Naive thymus-derived CD4-positive, alpha-beta T cell (primary cell): ENCODE measurements at regions not wholly inside any gene's neighbourhood (a gene's known extent, or its start where the extent isn't known, plus 50 kb on each side); places are given as distances from the start of the nearest gene placed in this dataset.
A peak's percentile ranks its signal among the peaks of the same experiment; 100 is the strongest.

ENCODE experiments used
- ATAC-seq: fragments of 150-1000 bp; cut with Tn5 transposase; 2 replicates; pipeline ENCODE4 v1.10.0; 2021; ENCODE audit warnings: mild to moderate bottlenecking, moderate library complexity
- CTCF ChIA-PET: fragments of 350-600 bp; sonication (Branson Sonifier 250); formaldehyde crosslinking; loops from one replicate; lab custom pipeline; 2021; ENCODE audit warnings: antibody characterized with exemption; lab: Charles Lee
- POLR2A ChIA-PET: fragments of 350-600 bp; sonication (Branson Sonifier 250); formaldehyde crosslinking; loops from one replicate; lab custom pipeline; 2021; ENCODE audit warnings: antibody characterized with exemption, inconsistent platforms; lab: Charles Lee
- DNase-seq, 9 donors: peaks; one replicate each; pipeline versions ENCODE4 v3.0.0 to v3.0.0-alpha.2; 2020 to 2022; ENCODE audit warnings: mixed read lengths in 1 of 9
- H3K27ac ChIP-seq: one replicate; pipeline ENCODE4 v1.7.0; 2013; ENCODE audit warnings: mild to moderate bottlenecking, low read depth, low read length, moderate library complexity
- H3K27me3 ChIP-seq, 2 donors: one replicate each; pipeline ENCODE4 v1.7.0; 2013; ENCODE audit warnings: low read length in 2 of 2, mild to moderate bottlenecking in 2 of 2, moderate library complexity in 2 of 2; ENCODE audit not compliant: control insufficient read depth in 2 of 2, insufficient read depth in 2 of 2
- H3K36me3 ChIP-seq, 3 experiments: 1 replicate in 2 of 3; 2 replicates in 1 of 3; pipeline ENCODE4 v1.7.0; 2013; ENCODE audit warnings: low read length in 3 of 3, mild to moderate bottlenecking in 3 of 3, moderate library complexity in 1 of 3; ENCODE audit not compliant: insufficient read depth in 3 of 3, control insufficient read depth in 2 of 3
- H3K4me1 ChIP-seq, 2 donors: one replicate each; pipeline ENCODE4 v1.7.0; 2013; ENCODE audit warnings: low read length in 2 of 2, mild to moderate bottlenecking in 2 of 2, moderate library complexity in 1 of 2; ENCODE audit not compliant: control insufficient read depth in 2 of 2, insufficient read depth in 2 of 2
- H3K4me3 ChIP-seq: 2 replicates; pipeline ENCODE4 v1.7.0; 2013; ENCODE audit warnings: mild to moderate bottlenecking, low read length
- H3K9me3 ChIP-seq, 3 experiments: 1 replicate in 2 of 3; 2 replicates in 1 of 3; pipeline ENCODE4 v1.7.0; 2013; ENCODE audit warnings: low read length in 3 of 3; ENCODE audit not compliant: control insufficient read depth in 2 of 3
- H3K27ac Mint-ChIP-seq, 9 donors: one replicate each; pipeline ENCODE4 v1.8.0; 2020 to 2022; ENCODE audit warnings: mixed read lengths in 9 of 9, mild to moderate bottlenecking in 8 of 9, moderate library complexity in 5 of 9, inconsistent platforms in 2 of 9
- H3K27me3 Mint-ChIP-seq, 5 donors: one replicate each; pipeline ENCODE4 v1.8.0; 2021 to 2022; ENCODE audit warnings: mixed read lengths in 5 of 5, mild to moderate bottlenecking in 1 of 5
- H3K36me3 Mint-ChIP-seq, 5 donors: one replicate each; pipeline ENCODE4 v1.8.0; 2020 to 2022; ENCODE audit warnings: mixed read lengths in 5 of 5, mild to moderate bottlenecking in 3 of 5, inconsistent platforms in 1 of 5
- H3K4me1 Mint-ChIP-seq, 7 donors: one replicate each; pipeline ENCODE4 v1.8.0; 2020 to 2022; ENCODE audit warnings: mixed read lengths in 7 of 7, mild to moderate bottlenecking in 3 of 7, inconsistent platforms in 1 of 7
- H3K4me3 Mint-ChIP-seq, 10 donors: one replicate each; pipeline ENCODE4 v1.8.0; 2020 to 2022; ENCODE audit warnings: mild to moderate bottlenecking in 10 of 10, mixed read lengths in 10 of 10, moderate library complexity in 6 of 10, inconsistent platforms in 2 of 10
- H3K9me3 Mint-ChIP-seq, 11 donors: one replicate each; pipeline ENCODE4 v1.8.0; 2020 to 2022; ENCODE audit warnings: mixed read lengths in 11 of 11, mild to moderate bottlenecking in 4 of 11, inconsistent platforms in 1 of 11, moderate library complexity in 1 of 11
- intact Hi-C, 2 donors: fragments of 100-400 bp; cut with micrococcal nuclease; formaldehyde crosslinking; loops; one replicate each; pipeline ENCODE4 v1.15.1; 2023

DNA sequence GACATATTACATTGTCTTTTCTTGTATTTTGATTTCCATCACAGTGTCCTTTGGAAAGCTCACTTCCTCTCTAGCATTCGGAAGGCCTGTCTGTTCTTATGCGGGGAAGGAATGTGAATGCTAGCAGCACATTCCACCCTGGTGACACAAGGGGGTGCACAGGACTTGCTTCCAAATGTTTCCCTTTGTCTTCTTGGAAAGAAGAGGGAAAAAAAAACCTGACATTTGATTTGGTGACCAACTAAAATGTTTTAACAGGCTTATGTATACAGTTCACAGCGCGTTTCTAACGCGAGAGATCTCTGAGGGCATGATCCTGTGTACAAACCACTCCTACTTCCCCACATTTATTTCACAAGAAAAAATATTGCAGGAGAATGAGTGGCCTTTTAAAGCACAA is 107.6 kb upstream of the FXR1 start:
- no peaks in the 10 kb centered on the region for H3K36me3 ChIP-seq

DNA sequence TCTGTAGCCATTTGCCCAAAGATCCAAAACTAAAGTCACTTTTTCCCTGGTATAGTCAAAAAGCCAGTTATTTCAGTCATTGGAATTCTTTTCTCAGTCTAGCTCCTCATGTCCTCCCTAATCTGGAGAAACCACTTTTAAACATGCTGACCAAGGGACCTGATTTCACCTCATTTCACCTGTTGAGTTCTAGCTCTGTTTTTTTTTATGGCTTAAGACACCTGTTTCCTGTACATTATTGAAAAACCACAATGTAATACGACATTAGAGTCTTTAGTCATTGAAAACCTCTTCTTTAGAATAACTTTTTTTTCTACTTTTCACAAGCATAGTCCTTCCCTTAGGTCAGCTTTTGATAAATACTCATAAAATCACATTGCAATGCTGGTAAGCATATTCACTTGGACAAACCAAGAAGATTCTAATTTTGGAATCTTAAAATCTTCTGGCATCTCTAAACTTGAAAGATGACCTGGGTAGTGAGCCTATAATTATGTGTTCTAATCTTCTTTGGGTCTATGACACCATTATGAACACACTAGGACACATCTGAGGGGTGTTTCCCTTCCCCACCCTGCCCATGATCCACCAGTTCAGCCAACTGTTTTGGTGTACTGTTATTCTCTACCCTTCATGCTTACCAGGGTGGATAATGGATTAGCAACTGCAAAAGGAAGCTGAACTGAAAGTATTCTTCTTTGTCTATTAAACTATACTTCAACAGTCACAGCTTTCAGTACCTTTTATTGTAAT is 103.5 kb upstream of the FXR1 start:
- H3K4me3 Mint-ChIP-seq = no peak overlapping the region
- Histone ChIP-seq H3K27ac (no peak overlapping the region), H3K9me3 (no peaks in the 10 kb centered on the region), H3K36me3 (no peaks in the 10 kb centered on the region), H3K4me1 (no peaks in the 10 kb centered on the region), H3K27me3 (no peaks in the 10 kb centered on the region), H3K4me3 (no peak overlapping the region)
- no peaks in the 10 kb centered on the region for H3K4me1 Mint-ChIP-seq
- H3K27me3 Mint-ChIP-seq = peaks cover 0 to 9% (median 5%) of the 10 kb centered on the region in 5 donors
- H3K27ac Mint-ChIP-seq = no peak overlapping the region
- ChIA-PET POLR2A (no interaction called here), CTCF (interaction anchor here (0.7 kb wide), 1 partner anchor 1697 kb away, joined by 3 read pairs; no protein-coding TSS in a partner anchor)
- DNase-seq = no peak
- no peaks in the 10 kb centered on the region for H3K36me3 Mint-ChIP-seq
- no peaks in the 10 kb centered on the region for H3K9me3 Mint-ChIP-seq
- intact Hi-C loops = loop anchor here in 1 of 2 donors (10.0 kb wide), 1 partner anchor 1686 kb away; no protein-coding TSS in a partner anchor
- no peak for ATAC-seq

More for the DNA sequence above, 107.6 kb upstream of the FXR1 start:
- Mint-ChIP-seq H3K27me3 (peaks cover 0 to 16% (median 5%) of the 10 kb centered on the region in 5 donors), H3K27ac (no peak overlapping the region), H3K9me3 (no peaks in the 10 kb centered on the region), H3K4me1 (no peaks in the 10 kb centered on the region), H3K4me3 (no peak overlapping the region), H3K36me3 (no peaks in the 10 kb centered on the region)
- DNase-seq = no peak
- POLR2A ChIA-PET = no interaction called here
- Histone ChIP-seq H3K27ac (no peak overlapping the region), H3K9me3 (no peaks in the 10 kb centered on the region), H3K27me3 (no peaks in the 10 kb centered on the region), H3K4me3 (no peak overlapping the region), H3K4me1 (no peaks in the 10 kb centered on the region)
- CTCF ChIA-PET = no interaction called here
- ATAC-seq = no peak
- intact Hi-C loops = loop anchor here in 1 of 2 donors (10.0 kb wide), 1 partner anchor 1690 kb away; no protein-coding TSS in a partner anchor

DNA sequence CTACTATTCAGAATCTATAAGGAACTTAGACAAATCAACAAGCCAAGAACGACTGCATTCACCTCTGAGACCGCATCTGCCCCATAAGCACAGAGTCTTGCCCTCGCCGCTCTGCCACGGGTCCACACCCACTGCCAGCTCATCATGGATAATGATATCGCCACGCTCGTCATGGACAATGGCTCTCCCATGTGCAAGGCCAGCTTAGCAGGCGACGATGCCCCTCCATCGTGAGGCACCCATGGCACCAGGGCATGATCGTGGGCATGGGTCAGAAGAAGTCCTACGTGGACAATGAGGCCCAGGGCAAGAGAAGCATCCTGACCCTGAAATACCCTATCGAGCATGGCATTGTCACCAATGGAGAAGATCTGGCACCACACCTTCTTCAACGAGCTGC is 92.1 kb upstream of the FXR1 start:
- no peaks in the 10 kb centered on the region for H3K36me3 ChIP-seq
- no peaks in the 10 kb centered on the region for H3K4me1 ChIP-seq
- H3K27me3 ChIP-seq = peaks cover 0 to 3% of the 10 kb centered on the region in 2 donors
- ATAC-seq (no peak), DNase-seq (no peak)
- no peaks in the 10 kb centered on the region for H3K9me3 ChIP-seq
- H3K27ac ChIP-seq = no peak overlapping the region
- ChIA-PET POLR2A (no interaction called here), CTCF (no interaction called here)
- Mint-ChIP-seq H3K27ac (no peak overlapping the region), H3K9me3 (no peaks in the 10 kb centered on the region), H3K27me3 (peaks cover 0 to 22% (median 0%) of the 10 kb centered on the region in 5 donors), H3K4me1 (no peaks in the 10 kb centered on the region), H3K36me3 (no peaks in the 10 kb centered on the region), H3K4me3 (no peak overlapping the region)
- no peak overlapping the region for H3K4me3 ChIP-seq
- intact Hi-C loops = no loop called here

- Histone ChIP-seq H3K9me3 (no peaks in the 10 kb centered on the region), H3K27me3 (peaks cover 0 to 3% of the 10 kb centered on the region in 2 donors), H3K36me3 (no peaks in the 10 kb centered on the region), H3K4me1 (no peaks in the 10 kb centered on the region), H3K27ac (no peak overlapping the region), H3K4me3 (no peak overlapping the region)
- Mint-ChIP-seq H3K9me3 (no peaks in the 10 kb centered on the region), H3K36me3 (no peaks in the 10 kb centered on the region), H3K4me3 (no peak overlapping the region), H3K4me1 (no peaks in the 10 kb centered on the region), H3K27me3 (peaks cover 0 to 10% (median 0%) of the 10 kb centered on the region in 5 donors), H3K27ac (no peak overlapping the region)
- ATAC-seq = no peak
- intact Hi-C loops = no loop called here
- no peak for DNase-seq
- CTCF ChIA-PET = no interaction called here
- POLR2A ChIA-PET = no interaction called here
Measured at GRCh38 chr3:180825964-180826363, 86.5 kb upstream of the FXR1 start.

- Mint-ChIP-seq H3K9me3 (no peaks in the 10 kb centered on the region), H3K36me3 (no peaks in the 10 kb centered on the region), H3K4me1 (no peaks in the 10 kb centered on the region), H3K4me3 (no peak overlapping the region), H3K27ac (no peak overlapping the region), H3K27me3 (peaks cover 0 to 15% (median 2%) of the 10 kb centered on the region in 5 donors)
- DNase-seq (no peak), ATAC-seq (no peak)
- ChIA-PET CTCF (no interaction called here), POLR2A (no interaction called here)
- Histone ChIP-seq H3K9me3 (no peaks in the 10 kb centered on the region), H3K27ac (no peak overlapping the region), H3K4me3 (no peak overlapping the region), H3K36me3 (no peaks in the 10 kb centered on the region), H3K27me3 (peaks cover 0 to 3% of the 10 kb centered on the region in 2 donors), H3K4me1 (no peaks in the 10 kb centered on the region)
- intact Hi-C loops = no loop called here
Measured at GRCh38 chr3:180827171-180827570, 85.3 kb upstream of the FXR1 start.

DNA sequence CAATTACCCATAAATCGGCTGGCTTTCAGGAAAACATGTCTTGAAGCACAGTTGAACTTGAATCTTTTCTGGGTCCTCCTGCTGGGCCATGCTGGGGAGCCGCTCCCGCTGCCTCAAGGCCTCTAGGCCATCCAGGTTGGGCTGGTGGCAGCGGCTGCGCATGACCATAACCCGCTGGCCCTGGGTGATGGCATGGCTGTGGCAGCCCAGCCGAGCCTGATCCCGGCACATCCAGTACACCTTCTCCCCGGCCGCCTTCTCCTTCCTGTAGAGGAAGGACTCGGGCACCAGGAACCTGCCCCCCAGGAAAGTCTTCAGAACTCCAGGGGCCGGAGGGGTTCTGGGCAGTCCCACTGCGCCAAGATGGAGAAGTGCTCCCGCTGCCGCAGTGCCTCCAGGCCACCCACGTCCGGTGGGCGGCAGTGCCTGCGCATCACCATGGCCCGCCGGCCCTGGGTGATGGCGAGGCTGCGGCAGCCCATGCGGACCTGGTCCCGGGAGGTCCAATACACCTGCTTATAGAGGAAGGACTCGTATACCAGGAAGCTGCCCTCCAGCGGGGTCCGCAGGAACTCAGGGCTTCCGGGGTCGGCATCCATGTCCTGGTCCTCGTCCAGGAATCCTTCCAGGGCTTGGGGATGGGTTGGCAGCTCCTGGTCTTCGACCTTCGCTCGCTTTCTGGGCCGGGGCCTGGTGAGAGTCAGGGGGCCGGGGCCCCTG is 84.3 kb upstream of the FXR1 start:
- Mint-ChIP-seq H3K4me1 (no peaks in the 10 kb centered on the region), H3K36me3 (no peaks in the 10 kb centered on the region), H3K27me3 (peaks cover 0 to 25% (median 5%) of the 10 kb centered on the region in 5 donors), H3K27ac (no peak overlapping the region), H3K9me3 (no peaks in the 10 kb centered on the region), H3K4me3 (no peak overlapping the region)
- intact Hi-C loops = no loop called here
- no peak overlapping the region for H3K27ac ChIP-seq
- ChIA-PET CTCF (no interaction called here), POLR2A (no interaction called here)
- H3K4me1 ChIP-seq = no peaks in the 10 kb centered on the region
- DNase-seq (peak in 1 of 9 donors; percentile 0), ATAC-seq (no peak)
- H3K36me3 ChIP-seq = no peaks in the 10 kb centered on the region
- H3K27me3 ChIP-seq = no peaks in the 10 kb centered on the region
- H3K9me3 ChIP-seq = no peaks in the 10 kb centered on the region
- no peak overlapping the region for H3K4me3 ChIP-seq
